HepG2 (cell line): ENCODE measurements at regions not wholly inside any gene's neighbourhood (a gene's known extent, or its start where the extent isn't known, plus 50 kb on each side); places are given as distances from the start of the nearest gene placed in this dataset.

Source experiments
- ATAC-seq: fragments of 200-7000 bp; cut with Tn5 transposase; 3 replicates; pipeline ENCODE4 v1.9.1; 2020; ENCODE audit warnings: mild to moderate bottlenecking, moderate library complexity
- BruUV-seq: library from RNA; stranded (reverse); fragments of 400-500 nt; replicated peaks from 2 replicates; lab custom pipeline; 2021; lab: Mats Ljungman, UMichigan
- CTCF ChIA-PET: fragments of 300-600 bp; formaldehyde crosslinking; extraction: SDS; loops from one replicate; lab custom pipeline; 2021; ENCODE audit warnings: low total read pairs, inconsistent platforms, low intra/inter-chr PET ratio; lab: Yijun Ruan, JAX
- POLR2A ChIA-PET: fragments of 350-600 bp; sonication (Branson Sonifier 250); formaldehyde crosslinking; loops from one replicate; lab custom pipeline; 2020; ENCODE audit warnings: antibody characterized with exemption, inconsistent platforms; lab: Yijun Ruan, JAX
- DNase-seq: peaks from one replicate; pipeline ENCODE4 v3.0.0-alpha.2; 2015; ENCODE audit warnings: low spot score
- FAIRE-seq: peaks from 3 replicates; lab custom pipeline; 2011; peaks lifted over from hg19 to GRCh38; lab: Jason Lieb, UNC
- H2AFZ ChIP-seq: one replicate; pipeline ENCODE4 v1.6.1; 2011; ENCODE audit warnings: low read length, inconsistent platforms
- H3K27ac ChIP-seq: fragments of 300-600 bp; 3 replicates; pipeline ENCODE4 v1.8.0; 2011; ENCODE audit warnings: mixed run types, mild to moderate bottlenecking, mixed read lengths, low read length, inconsistent platforms; ENCODE audit not compliant: insufficient read depth; ENCODE audit errors: extremely low read length
- H3K27me3 ChIP-seq, 2 experiments: fragments of 200-600 bp in 1 of 2; 2 replicates in 1 of 2; 3 replicates in 1 of 2; pipeline versions ENCODE4 v1.6.0 to v1.8.0; 2011; ENCODE audit warnings: low read length in 2 of 2, mild to moderate bottlenecking in 2 of 2, moderate library complexity in 2 of 2, inconsistent platforms in 1 of 2; ENCODE audit not compliant: insufficient read depth in 2 of 2, control insufficient read depth in 1 of 2
- H3K36me3 ChIP-seq, 2 experiments: fragments of 200-600 bp in 1 of 2; replicated peaks in 1 of 2; 2 replicates in 1 of 2; 3 replicates in 1 of 2; pipeline versions ENCODE4 v1.5.1 to v1.8.0; 2011; ENCODE audit warnings: low read length in 2 of 2, inconsistent platforms in 1 of 2; ENCODE audit not compliant: insufficient read depth in 2 of 2, control insufficient read depth in 1 of 2
- H3K4me1 ChIP-seq: 2 replicates; pipeline ENCODE4 v1.5.1; 2012; ENCODE audit warnings: low read length, inconsistent platforms; ENCODE audit not compliant: insufficient read depth
- H3K4me2 ChIP-seq: 2 replicates; pipeline ENCODE4 v1.6.0; 2011; ENCODE audit warnings: low read depth, low read length, inconsistent platforms
- H3K4me3 ChIP-seq, 3 experiments: fragments of 200-600 bp in 1 of 3; sonication (generic), shearing (Covaris generic) in 1 of 3; replicated peaks in 1 of 3; 2 replicates each; pipeline ENCODE4 v1.5.1; 2011 to 2016; ENCODE audit warnings: low read length in 3 of 3, inconsistent platforms in 2 of 3, low read depth in 2 of 3, mild to moderate bottlenecking in 2 of 3, control low read depth in 1 of 3, mixed read lengths in 1 of 3; ENCODE audit not compliant: insufficient read depth in 1 of 3
- H3K79me2 ChIP-seq: one replicate; pipeline ENCODE4 v1.6.1; 2011; ENCODE audit warnings: low read length, inconsistent platforms; ENCODE audit not compliant: insufficient read depth
- H3K9ac ChIP-seq: 2 replicates; pipeline ENCODE4 v1.6.0; 2011; ENCODE audit warnings: mild to moderate bottlenecking, low read depth, low read length, inconsistent platforms; ENCODE audit not compliant: insufficient read depth
- H3K9me3 ChIP-seq: 2 replicates; pipeline ENCODE4 v1.5.1; 2012; ENCODE audit warnings: mild to moderate bottlenecking, low read length
- H4K20me1 ChIP-seq: 2 replicates; pipeline ENCODE4 v1.6.0; 2011; ENCODE audit warnings: inconsistent platforms, mild to moderate bottlenecking, low read length, moderate library complexity; ENCODE audit not compliant: insufficient read depth
- BATF2 ChIP-seq: sonication (generic); formaldehyde crosslinking; IDR thresholded peaks from 2 replicates; pipeline ENCODE4 v1.8.0; 2022; ENCODE audit warnings: mild to moderate bottlenecking, missing genetic modification reagents, moderate library complexity
- ETS1 ChIP-seq: sonication (generic); formaldehyde crosslinking; IDR thresholded peaks from 2 replicates; pipeline ENCODE4 v1.4.0; 2020; ENCODE audit warnings: missing genetic modification reagents
- FOXK1 ChIP-seq: sonication (generic); formaldehyde crosslinking; IDR thresholded peaks from 2 replicates; pipeline ENCODE4 v1.4.0; 2020; ENCODE audit warnings: low read depth, missing genetic modification reagents, borderline replicate concordance
- GATAD1 ChIP-seq: IDR thresholded peaks from 2 replicates; pipeline ENCODE4 v1.6.1; 2016; ENCODE audit warnings: missing genetic modification reagents, missing compliant biosample characterization
- PAX8 ChIP-seq: sonication (generic); formaldehyde crosslinking; IDR thresholded peaks from 2 replicates; pipeline ENCODE4 v1.8.0; 2022; ENCODE audit warnings: mild to moderate bottlenecking, missing genetic modification reagents, borderline replicate concordance
- TFAP4 ChIP-seq: sonication (generic); IDR thresholded peaks from 2 replicates; pipeline ENCODE4 v1.6.1; 2016; ENCODE audit warnings: low read depth, borderline replicate concordance
- TFDP2 ChIP-seq: sonication (generic); formaldehyde crosslinking; IDR thresholded peaks from 2 replicates; pipeline ENCODE4 v1.4.0; 2020; ENCODE audit warnings: missing genetic modification reagents
- TOPORS ChIP-seq: sonication (generic); formaldehyde crosslinking; IDR thresholded peaks from 2 replicates; pipeline ENCODE4 v1.8.0; 2023; ENCODE audit warnings: mild to moderate bottlenecking, missing genetic modification reagents
- ZBTB26 ChIP-seq: IDR thresholded peaks from 2 replicates; pipeline ENCODE4 v1.6.1; 2016; ENCODE audit warnings: missing compliant biosample characterization, missing genetic modification reagents, borderline replicate concordance
- ZFYVE20 ChIP-seq: sonication (generic); formaldehyde crosslinking; IDR thresholded peaks from 2 replicates; pipeline ENCODE4 v1.8.0; 2023; ENCODE audit warnings: low read depth, mild to moderate bottlenecking, moderate library complexity, missing genetic modification reagents, borderline replicate concordance
- ZGPAT ChIP-seq: IDR thresholded peaks from 2 replicates; pipeline ENCODE4 v1.6.1; 2016; ENCODE audit warnings: mild to moderate bottlenecking
- ZNF337 ChIP-seq: sonication (generic); formaldehyde crosslinking; IDR thresholded peaks from 2 replicates; pipeline ENCODE4 v1.5.1; 2020; ENCODE audit warnings: missing genetic modification reagents, low read depth, mild to moderate bottlenecking, borderline replicate concordance
- ZNF709 ChIP-seq: sonication (generic); formaldehyde crosslinking; IDR thresholded peaks from 2 replicates; pipeline ENCODE4 v1.5.0; 2020; ENCODE audit warnings: mild to moderate bottlenecking, missing genetic modification reagents
- ZNF773 ChIP-seq: sonication (generic); formaldehyde crosslinking; IDR thresholded peaks from 2 replicates; pipeline ENCODE4 v1.4.0; 2020; ENCODE audit warnings: missing genetic modification reagents, borderline replicate concordance
- WGBS: methylation state at CpG from one replicate; pipeline ENCODE4 v1.1.6; 2017; ENCODE audit warnings: low lambda C conversion rate; 5-methylcytosine and 5-hydroxymethylcytosine counted together
- in situ Hi-C: cut with HindIII; loops from 2 replicates; pipeline ENCODE4 v1.10.0; 2017; ENCODE audit warnings: low pct_unique_long_range_greater_than_20kb; ENCODE audit not compliant: extremely low pct_ligation_motif_present
- intact Hi-C: fragments of 100-400 bp; cut with micrococcal nuclease; formaldehyde crosslinking; loops from one replicate; pipeline ENCODE4 v1.10.0; 2022; ENCODE audit not compliant: unreplicated experiment

GRCh38 chr3:8103954-8104353, 397.7 kb upstream of the LMCD1 start:
- WGBS: 44% methylated on average over 3 of the region's 3 CpGs
- Histone ChIP-seq H3K4me2 (no peak overlapping the region), H4K20me1 (no peaks in the 10 kb centered on the region), H3K27me3 (no peaks in the 10 kb centered on the region), H3K36me3 (no peaks in the 10 kb centered on the region), H3K27ac (no peak overlapping the region), H2AFZ (no peak overlapping the region), H3K79me2 (no peaks in the 10 kb centered on the region), H3K9ac (no peak overlapping the region), H3K4me1 (no peaks in the 10 kb centered on the region), H3K4me3 (no peak overlapping the region), H3K9me3 (no peaks in the 10 kb centered on the region)
- ChIA-PET CTCF (no interaction called here), POLR2A (no interaction called here)
- BruUV-seq: no TSS peak
- no peak for DNase-seq
- ATAC-seq: no peak
- FAIRE-seq: no peak
- in situ Hi-C loops (no loop called here), intact Hi-C loops (no loop called here)
- no peak for TF ChIP-seq GATAD1 (CRISPR knock-in tag)
- no peak for TF ChIP-seq ZNF709 (CRISPR knock-in tag)
- no peak for TF ChIP-seq ZNF337 (CRISPR knock-in tag)
- no peak for TF ChIP-seq ZBTB26 (CRISPR knock-in tag)
- no peak for TF ChIP-seq ZFYVE20 (CRISPR knock-in tag)
- TF ChIP-seq PAX8 (CRISPR knock-in tag): no peak
- no peak for TF ChIP-seq TOPORS
- no peak for TF ChIP-seq ETS1 (CRISPR knock-in tag)
- no peak for TF ChIP-seq BATF2 (CRISPR knock-in tag)
- no peak for TF ChIP-seq ZNF773 (CRISPR knock-in tag)
- TF ChIP-seq FOXK1 (CRISPR knock-in tag): no peak
- TF ChIP-seq TFAP4: no peak
- no peak for TF ChIP-seq ZGPAT (CRISPR knock-in tag)
- TF ChIP-seq TFDP2: no peak
